Liver (tissue), 2 donors: ENCODE measurements at regions not wholly inside any gene's neighbourhood (a gene's known extent, or its start where the extent isn't known, plus 50 kb on each side); places are given as distances from the start of the nearest gene placed in this dataset.

Source experiments
- FOXA1 ChIP-seq: IDR thresholded peaks from 2 replicates; pipeline ENCODE4 v1.6.1; 2016; ENCODE audit warnings: antibody characterized with exemption
- TF ChIP-seq, protein P1 (sequence below): fragments of 150-350 bp; IDR thresholded peaks from 2 replicates; pipeline ENCODE4 v1.5.1; 2017; ENCODE audit warnings: improper control_type of control experiment, low read depth, low read length; ENCODE audit not compliant: missing input control
- TF ChIP-seq, protein P2 (sequence below): IDR thresholded peaks from 2 replicates; pipeline ENCODE4 v1.6.1; 2016; ENCODE audit warnings: antibody characterized with exemption
- donor health status: healthy.

DNA sequence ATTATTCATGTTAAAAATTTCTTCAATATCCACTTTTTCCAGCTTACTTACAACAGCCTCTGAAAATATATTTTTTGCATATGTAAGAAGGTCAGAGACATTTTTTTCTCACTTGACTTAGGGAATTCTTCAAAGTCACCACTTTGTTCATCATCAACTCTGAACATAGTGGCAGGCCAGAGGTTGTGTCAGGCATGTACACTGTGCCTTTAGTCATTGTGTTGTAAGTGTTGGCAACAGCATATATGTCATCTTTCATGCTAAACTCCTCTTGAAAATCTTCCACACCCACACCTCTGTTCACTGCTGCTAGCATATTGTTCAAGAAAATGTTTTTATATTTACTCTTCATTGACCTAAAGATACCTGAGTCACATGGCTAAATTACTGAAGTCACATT is 52.2 kb upstream of the ACVR1 start:
- TF ChIP-seq, protein P1, sequence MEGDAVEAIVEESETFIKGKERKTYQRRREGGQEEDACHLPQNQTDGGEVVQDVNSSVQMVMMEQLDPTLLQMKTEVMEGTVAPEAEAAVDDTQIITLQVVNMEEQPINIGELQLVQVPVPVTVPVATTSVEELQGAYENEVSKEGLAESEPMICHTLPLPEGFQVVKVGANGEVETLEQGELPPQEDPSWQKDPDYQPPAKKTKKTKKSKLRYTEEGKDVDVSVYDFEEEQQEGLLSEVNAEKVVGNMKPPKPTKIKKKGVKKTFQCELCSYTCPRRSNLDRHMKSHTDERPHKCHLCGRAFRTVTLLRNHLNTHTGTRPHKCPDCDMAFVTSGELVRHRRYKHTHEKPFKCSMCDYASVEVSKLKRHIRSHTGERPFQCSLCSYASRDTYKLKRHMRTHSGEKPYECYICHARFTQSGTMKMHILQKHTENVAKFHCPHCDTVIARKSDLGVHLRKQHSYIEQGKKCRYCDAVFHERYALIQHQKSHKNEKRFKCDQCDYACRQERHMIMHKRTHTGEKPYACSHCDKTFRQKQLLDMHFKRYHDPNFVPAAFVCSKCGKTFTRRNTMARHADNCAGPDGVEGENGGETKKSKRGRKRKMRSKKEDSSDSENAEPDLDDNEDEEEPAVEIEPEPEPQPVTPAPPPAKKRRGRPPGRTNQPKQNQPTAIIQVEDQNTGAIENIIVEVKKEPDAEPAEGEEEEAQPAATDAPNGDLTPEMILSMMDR, result no peak
- TF ChIP-seq, protein P2, sequence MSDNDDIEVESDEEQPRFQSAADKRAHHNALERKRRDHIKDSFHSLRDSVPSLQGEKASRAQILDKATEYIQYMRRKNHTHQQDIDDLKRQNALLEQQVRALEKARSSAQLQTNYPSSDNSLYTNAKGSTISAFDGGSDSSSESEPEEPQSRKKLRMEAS, result no peak
- TF ChIP-seq FOXA1, result no peak
